AG08396 (cell line): ENCODE measurements at regions not wholly inside any gene's neighbourhood (a gene's known extent, or its start where the extent isn't known, plus 50 kb on each side); places are given as distances from the start of the nearest gene placed in this dataset.

Source experiments
- DNase-seq: peaks from one replicate; pipeline ENCODE4 v3.0.0; 2012; ENCODE audit warnings: low spot score, mixed read lengths

GRCh38 chr18:70455731-70456130, 166.9 kb downstream of the SOCS6 start:
- DNase-seq, result no peak

GRCh38 chr18:70454704-70455322, 166.0 kb downstream of the SOCS6 start:
- peak; percentile 65 for DNase-seq

- peak; percentile 14 for DNase-seq
Observed at GRCh38 chr18:70453058-70453775, 164.4 kb downstream of the SOCS6 start.

- no peak for DNase-seq
Observed at GRCh38 chr18:70452501-70452900, 163.7 kb downstream of the SOCS6 start.

GRCh38 chr18:70450426-70451253, 161.8 kb downstream of the SOCS6 start:
- peak; percentile 21 for DNase-seq

GRCh38 chr18:70448588-70448987, 159.7 kb downstream of the SOCS6 start:
- DNase-seq, result no peak

GRCh38 chr18:70446063-70446462, 157.2 kb downstream of the SOCS6 start:
- DNase-seq, result no peak

- no peak for DNase-seq
Observed at GRCh38 chr18:70442933-70443332, 154.1 kb downstream of the SOCS6 start.

- DNase-seq, result no peak
Observed at GRCh38 chr18:70432804-70433400, 144.1 kb downstream of the SOCS6 start.

- peak; percentile 74 for DNase-seq
Observed at GRCh38 chr18:70431203-70431624, 142.4 kb downstream of the SOCS6 start.

- no peak for DNase-seq
Observed at GRCh38 chr18:70430501-70431173, 141.8 kb downstream of the SOCS6 start.

GRCh38 chr18:70429847-70430500, 141.1 kb downstream of the SOCS6 start:
- DNase-seq, result no peak

GRCh38 chr18:70428439-70428838, 139.6 kb downstream of the SOCS6 start:
- no peak for DNase-seq

- no peak for DNase-seq
Observed at GRCh38 chr18:70426818-70427217, 138.0 kb downstream of the SOCS6 start.

- DNase-seq, result no peak
Observed at GRCh38 chr18:70425236-70425635, 136.4 kb downstream of the SOCS6 start.

- no peak for DNase-seq
Observed at GRCh38 chr18:70423988-70424387, 135.1 kb downstream of the SOCS6 start.

- DNase-seq, result no peak
Observed at GRCh38 chr18:70423120-70423519, 134.3 kb downstream of the SOCS6 start.

GRCh38 chr18:70422391-70422965, 133.6 kb downstream of the SOCS6 start:
- no peak for DNase-seq

- DNase-seq, result peak; percentile 82
Observed at GRCh38 chr18:70421471-70422390, 132.9 kb downstream of the SOCS6 start.
